HL-60 (cell line): ENCODE measurements at regions not wholly inside any gene's neighbourhood (a gene's known extent, or its start where the extent isn't known, plus 50 kb on each side); places are given as distances from the start of the nearest gene placed in this dataset.

Experiments used
- CTCF ChIP-seq: IDR thresholded peaks from one replicate; pipeline ENCODE4 v1.5.1; 2011; ENCODE audit warnings: low read length, control low read depth, inconsistent platforms; ENCODE audit not compliant: insufficient read depth
- REST ChIP-seq: IDR thresholded peaks from 2 replicates; pipeline ENCODE4 v1.6.1; 2012; ENCODE audit warnings: low read depth; ENCODE audit not compliant: insufficient replicate concordance

- TF ChIP-seq CTCF (no peak), REST (no peak)
Measured at GRCh38 chr6:84421031-84421430, 193.6 kb upstream of the CEP162 start.
